T-cell (primary cell): ENCODE measurements at regions not wholly inside any gene's neighbourhood (a gene's known extent, or its start where the extent isn't known, plus 50 kb on each side); places are given as distances from the start of the nearest gene placed in this dataset.
"Not testable (repeated sequence)": the region's sequence is repeated elsewhere in the genome, so short reads cannot be mapped to it uniquely, and the experiment has no call there.

ENCODE experiments used
- ATAC-seq, 4 experiments: fragments of 200-7000 bp in 3 of 4; fragments of 150-1000 bp in 1 of 4; cut with Tn5 transposase; replicated peaks in 1 of 4; 1 replicate in 3 of 4; 2 replicates in 1 of 4; pipeline ENCODE4 v1.10.0; 2021; ENCODE audit warnings: moderate library complexity in 3 of 4, mild to moderate bottlenecking in 2 of 4, moderate number of reproducible peaks in 1 of 4
- CTCF ChIA-PET, 2 donors: fragments of 300-600 bp; sonication (Branson Sonifier 250); formaldehyde crosslinking; loops; one replicate each; lab custom pipeline; 2022; ENCODE audit warnings: antibody characterized with exemption in 2 of 2; lab: Charles Lee
- POLR2A ChIA-PET, 2 donors: fragments of 300-600 bp; sonication (Branson Sonifier 250); formaldehyde crosslinking; loops; one replicate each; lab custom pipeline; 2022; ENCODE audit warnings: antibody characterized with exemption in 2 of 2; lab: Charles Lee
- DNase-seq, 35 experiments: peaks; one replicate each; pipeline versions ENCODE4 v3.0.0 to v3.0.0-alpha.2; 2013 to 2023
- H3K27ac ChIP-seq: one replicate; pipeline ENCODE4 v1.5.1; 2013; ENCODE audit warnings: low read length
- H3K27me3 ChIP-seq, 2 experiments: replicated peaks in 1 of 2; 1 replicate in 1 of 2; 2 replicates in 1 of 2; pipeline versions ENCODE4 v1.6.1 to v1.7.0; 2013; ENCODE audit warnings: low read length in 1 of 2, mixed read lengths in 1 of 2; ENCODE audit not compliant: control insufficient read depth in 2 of 2, insufficient read depth in 2 of 2; ENCODE audit errors: extremely low read depth in 1 of 2
- H3K36me3 ChIP-seq, 2 donors: 1 replicate in 1 of 2; 2 replicates in 1 of 2; pipeline versions ENCODE4 v1.6.1 to v1.7.0; 2013; ENCODE audit warnings: low read length in 1 of 2; ENCODE audit not compliant: control insufficient read depth in 2 of 2, insufficient read depth in 1 of 2; ENCODE audit errors: extremely low read depth in 1 of 2
- H3K4me1 ChIP-seq, 2 experiments: 1 replicate in 1 of 2; 2 replicates in 1 of 2; pipeline versions ENCODE4 v1.6.1 to v1.7.0; 2013; ENCODE audit warnings: low read length in 2 of 2, mixed read lengths in 1 of 2; ENCODE audit not compliant: insufficient read depth in 2 of 2, control insufficient read depth in 1 of 2; ENCODE audit errors: extremely low read depth in 1 of 2
- H3K4me3 ChIP-seq, 2 donors: 1 replicate in 1 of 2; 2 replicates in 1 of 2; pipeline versions ENCODE4 v1.5.1 to v1.7.0; 2013; ENCODE audit warnings: mild to moderate bottlenecking in 2 of 2, low read length in 1 of 2, moderate library complexity in 1 of 2; ENCODE audit not compliant: control insufficient read depth in 1 of 2; ENCODE audit errors: extremely low read depth in 1 of 2
- H3K9me3 ChIP-seq: 2 replicates; pipeline ENCODE4 v1.7.0; 2013
- H3K27ac Mint-ChIP-seq, 2 donors: one replicate each; pipeline ENCODE4 v1.8.0; 2020 to 2021; ENCODE audit warnings: mild to moderate bottlenecking in 2 of 2, mixed read lengths in 2 of 2
- H3K27me3 Mint-ChIP-seq, 2 donors: one replicate each; pipeline ENCODE4 v1.8.0; 2021 to 2022; ENCODE audit warnings: mixed read lengths in 2 of 2
- H3K36me3 Mint-ChIP-seq: one replicate; pipeline ENCODE4 v1.8.0; 2021; ENCODE audit warnings: mixed read lengths
- H3K4me1 Mint-ChIP-seq, 3 donors: one replicate each; pipeline ENCODE4 v1.8.0; 2020 to 2022; ENCODE audit warnings: mixed read lengths in 3 of 3, mild to moderate bottlenecking in 1 of 3
- H3K4me3 Mint-ChIP-seq, 3 donors: one replicate each; pipeline ENCODE4 v1.8.0; 2020 to 2022; ENCODE audit warnings: mild to moderate bottlenecking in 3 of 3, mixed read lengths in 3 of 3, moderate library complexity in 3 of 3
- H3K9me3 Mint-ChIP-seq, 3 donors: one replicate each; pipeline ENCODE4 v1.8.0; 2020 to 2022; ENCODE audit warnings: mixed read lengths in 3 of 3
- WGBS: methylation state at CpG from one replicate; pipeline ENCODE4 v1.1.5; 2013; ENCODE audit warnings: missing lambda C conversion rate; ENCODE audit not compliant: insufficient coverage; 5-methylcytosine and 5-hydroxymethylcytosine counted together

GRCh38 chr21:15638856-15639549, 90.8 kb upstream of the USP25 start:
- H3K36me3 ChIP-seq = no peaks in the 10 kb centered on the region
- Mint-ChIP-seq H3K27me3 (no peaks in the 10 kb centered on the region), H3K4me3 (no peak overlapping the region), H3K27ac (no peak overlapping the region), H3K9me3 (no peaks in the 10 kb centered on the region), H3K4me1 (no peaks in the 10 kb centered on the region), H3K36me3 (no peaks in the 10 kb centered on the region)
- DNase-seq = no peak
- H3K4me3 ChIP-seq = no peak overlapping the region
- no peak overlapping the region for H3K27ac ChIP-seq
- 83% methylated on average over 5 of the region's 8 CpGs for WGBS
- CTCF ChIA-PET = no interaction called here
- POLR2A ChIA-PET = interaction anchor here in 1 of 2 donors (0.6 kb wide), 1 partner anchor 11 kb away, joined by 3 read pairs; no protein-coding TSS in a partner anchor
- H3K4me1 ChIP-seq = no peaks in the 10 kb centered on the region
- ATAC-seq = no peak
- H3K9me3 ChIP-seq = no peaks in the 10 kb centered on the region
- H3K27me3 ChIP-seq = no peaks in the 10 kb centered on the region

DNA sequence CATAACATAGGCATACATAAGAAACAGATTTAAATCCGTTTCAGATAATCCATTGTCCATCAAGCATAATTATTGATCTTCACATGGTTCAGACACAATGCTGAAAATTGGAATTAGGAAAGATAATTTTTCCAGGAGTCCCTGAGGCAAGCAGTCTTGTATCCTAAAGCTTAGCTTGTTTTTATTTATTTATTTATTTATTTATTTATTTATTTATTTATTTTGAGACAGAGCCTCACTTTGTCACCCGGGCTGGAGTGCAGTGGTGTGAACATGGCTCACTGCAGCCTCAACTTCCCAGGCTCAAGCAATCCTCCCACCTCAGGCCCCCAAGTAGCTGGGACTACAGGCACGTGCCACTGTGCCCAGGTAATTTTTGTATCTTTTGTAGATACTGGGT, 89.7 kb upstream of the USP25 start:
- H3K27me3 ChIP-seq, H3K27me3 Mint-ChIP-seq, H3K4me1 Mint-ChIP-seq, H3K27ac ChIP-seq, H3K4me3 ChIP-seq, POLR2A ChIA-PET, H3K4me3 Mint-ChIP-seq, ATAC-seq, H3K9me3 ChIP-seq, H3K9me3 Mint-ChIP-seq, H3K27ac Mint-ChIP-seq, H3K4me1 ChIP-seq, H3K36me3 ChIP-seq, H3K36me3 Mint-ChIP-seq, DNase-seq: not testable (repeated sequence)
- CTCF ChIA-PET = interaction anchor here in 1 of 2 donors (0.6 kb wide), 1 partner anchor 202 kb away, joined by 3 read pairs; no protein-coding TSS in a partner anchor
- WGBS = no CpG with 5 or more reads among the region's 3 CpGs

- Mint-ChIP-seq H3K36me3 (no peaks in the 10 kb centered on the region), H3K9me3 (no peaks in the 10 kb centered on the region), H3K27me3 (peaks cover 0 to 5% of the 10 kb centered on the region in 2 donors), H3K4me3 (no peak overlapping the region), H3K27ac (no peak overlapping the region), H3K4me1 (no peaks in the 10 kb centered on the region)
- Histone ChIP-seq H3K9me3 (no peaks in the 10 kb centered on the region), H3K27me3 (no peaks in the 10 kb centered on the region), H3K4me3 (no peak overlapping the region), H3K4me1 (no peaks in the 10 kb centered on the region), H3K36me3 (no peaks in the 10 kb centered on the region), H3K27ac (no peak overlapping the region)
- WGBS = no CpG with 5 or more reads among the region's 3 CpGs
- ATAC-seq = no peak
- no peak for DNase-seq
- POLR2A ChIA-PET = no interaction called here
- CTCF ChIA-PET = no interaction called here
Observed at GRCh38 chr21:15644489-15644888, 85.3 kb upstream of the USP25 start.

DNA sequence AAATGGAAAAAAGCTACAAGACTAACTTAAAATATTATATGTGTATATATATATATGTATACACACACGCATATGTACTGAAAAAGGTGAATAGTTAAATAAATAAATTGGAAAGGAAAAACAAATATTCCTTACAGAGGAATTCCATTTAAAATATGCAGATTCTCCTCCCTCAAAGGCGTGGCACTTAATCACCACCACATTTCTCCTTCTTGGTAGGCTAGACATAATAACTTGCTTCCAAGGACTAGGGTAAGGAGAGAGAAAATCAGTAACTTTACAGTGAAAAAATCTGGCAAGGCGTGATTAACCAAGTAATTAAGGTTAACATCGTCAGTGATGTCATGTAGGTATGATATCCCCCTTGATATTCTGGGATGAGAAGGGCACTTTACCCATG, 84.0 kb upstream of the USP25 start:
- no peaks in the 10 kb centered on the region for H3K36me3 ChIP-seq
- H3K9me3 ChIP-seq = no peaks in the 10 kb centered on the region
- H3K4me1 ChIP-seq = no peaks in the 10 kb centered on the region
- H3K36me3 Mint-ChIP-seq = no peaks in the 10 kb centered on the region
- ChIA-PET POLR2A (no interaction called here), CTCF (interaction anchor here in 1 of 2 donors (0.7 kb wide), 1 partner anchor 118 kb away, joined by 3 read pairs; no protein-coding TSS in a partner anchor)
- ATAC-seq (no peak), DNase-seq (no peak)
- no peaks in the 10 kb centered on the region for H3K4me1 Mint-ChIP-seq
- no CpG with 5 or more reads among the region's 4 CpGs for WGBS
- H3K9me3 Mint-ChIP-seq = no peaks in the 10 kb centered on the region
- no peak overlapping the region for H3K27ac ChIP-seq
- no peak overlapping the region for H3K4me3 ChIP-seq
- peaks cover 0 to 5% of the 10 kb centered on the region in 2 donors for H3K27me3 Mint-ChIP-seq
- H3K27ac Mint-ChIP-seq = no peak overlapping the region
- H3K27me3 ChIP-seq = no peaks in the 10 kb centered on the region
- no peak overlapping the region for H3K4me3 Mint-ChIP-seq

GRCh38 chr21:15650735-15651134, 79.0 kb upstream of the USP25 start:
- ATAC-seq = no peak
- H3K4me1 ChIP-seq = no peaks in the 10 kb centered on the region
- no peak overlapping the region for H3K27ac Mint-ChIP-seq

GRCh38 chr21:15651172-15651571, 78.6 kb upstream of the USP25 start:
- H3K4me3 Mint-ChIP-seq = no peak overlapping the region
- Histone ChIP-seq H3K9me3 (no peaks in the 10 kb centered on the region), H3K27me3 (no peaks in the 10 kb centered on the region), H3K27ac (no peak overlapping the region), H3K4me1 (no peaks in the 10 kb centered on the region), H3K4me3 (no peak overlapping the region), H3K36me3 (no peaks in the 10 kb centered on the region)
- ATAC-seq (no peak), DNase-seq (no peak)
- no peaks in the 10 kb centered on the region for H3K9me3 Mint-ChIP-seq
- no peaks in the 10 kb centered on the region for H3K36me3 Mint-ChIP-seq
- H3K27ac Mint-ChIP-seq = no peak overlapping the region
- ChIA-PET CTCF (no interaction called here), POLR2A (no interaction called here)
- H3K27me3 Mint-ChIP-seq = peaks cover 0 to 12% of the 10 kb centered on the region in 2 donors
- H3K4me1 Mint-ChIP-seq = no peaks in the 10 kb centered on the region
- no CpG with 5 or more reads among the region's 3 CpGs for WGBS

More at GRCh38 chr21:15650735-15651134, 79.0 kb upstream of the USP25 start:
- ChIA-PET CTCF (interaction anchor here in 1 of 2 donors (0.6 kb wide), 1 partner anchor 124 kb away, joined by 3 read pairs; no protein-coding TSS in a partner anchor), POLR2A (no interaction called here)
- Histone ChIP-seq H3K4me3 (no peak overlapping the region), H3K27me3 (no peaks in the 10 kb centered on the region), H3K9me3 (no peaks in the 10 kb centered on the region), H3K36me3 (no peaks in the 10 kb centered on the region), H3K27ac (no peak overlapping the region)
- peaks cover 0 to 12% of the 10 kb centered on the region in 2 donors for H3K27me3 Mint-ChIP-seq
- no peak for DNase-seq
- H3K36me3 Mint-ChIP-seq = no peaks in the 10 kb centered on the region
- no peaks in the 10 kb centered on the region for H3K9me3 Mint-ChIP-seq
- H3K4me3 Mint-ChIP-seq = no peak overlapping the region
- no peaks in the 10 kb centered on the region for H3K4me1 Mint-ChIP-seq
- no CpG with 5 or more reads among the region's 3 CpGs for WGBS
